Bronchial epithelial cell (primary cell): ENCODE measurements at regions not wholly inside any gene's neighbourhood (a gene's known extent, or its start where the extent isn't known, plus 50 kb on each side); places are given as distances from the start of the nearest gene placed in this dataset.

ENCODE experiments used
- DNase-seq: peaks from one replicate; pipeline ENCODE4 v3.0.0-alpha.2; 2010; ENCODE audit warnings: low read depth
- FAIRE-seq: peaks from 2 replicates; lab custom pipeline; 2011; peaks lifted over from hg19 to GRCh38; lab: Jason Lieb, UNC
- H3K27me3 ChIP-seq: 2 replicates; pipeline ENCODE4 v1.5.1; 2011; ENCODE audit warnings: low read length; ENCODE audit not compliant: control insufficient read depth, insufficient read depth
- H3K36me3 ChIP-seq: 2 replicates; pipeline ENCODE4 v1.5.1; 2011; ENCODE audit warnings: low read length; ENCODE audit not compliant: control insufficient read depth, insufficient read depth
- H3K4me3 ChIP-seq: 2 replicates; pipeline ENCODE4 v1.5.1; 2011; ENCODE audit warnings: mild to moderate bottlenecking, low read depth, low read length, control low read depth
- CTCF ChIP-seq: IDR thresholded peaks from 2 replicates; pipeline ENCODE4 v1.5.1; 2011; ENCODE audit warnings: mild to moderate bottlenecking, moderate library complexity, low read length, control low read depth, inconsistent platforms; ENCODE audit not compliant: insufficient read depth, severe bottlenecking

GRCh38 chr1:83697961-83698360 is 301.0 kb downstream of the TTLL7 start:
- DNase-seq = no peak
- no peak for TF ChIP-seq CTCF

GRCh38 chr1:83697220-83697619 is 301.7 kb downstream of the TTLL7 start:
- no peak for DNase-seq
- FAIRE-seq = no peak
- no peak for TF ChIP-seq CTCF
- no peak overlapping the region for H3K4me3 ChIP-seq
- H3K36me3 ChIP-seq = no peaks in the 10 kb centered on the region
- H3K27me3 ChIP-seq = peaks cover 2% of the 10 kb centered on the region

More at GRCh38 chr1:83697961-83698360, 301.0 kb downstream of the TTLL7 start:
- H3K4me3 ChIP-seq = no peak overlapping the region
- FAIRE-seq = no peak
- no peaks in the 10 kb centered on the region for H3K36me3 ChIP-seq
- H3K27me3 ChIP-seq = peaks cover 2% of the 10 kb centered on the region

- no peak for FAIRE-seq
- TF ChIP-seq CTCF = no peak
- no peak overlapping the region for H3K4me3 ChIP-seq
- peaks cover 2% of the 10 kb centered on the region for H3K27me3 ChIP-seq
- DNase-seq = no peak
- H3K36me3 ChIP-seq = no peaks in the 10 kb centered on the region
These were observed 304.5 kb downstream of the TTLL7 start for GRCh38 chr1:83694449-83694848.

DNA sequence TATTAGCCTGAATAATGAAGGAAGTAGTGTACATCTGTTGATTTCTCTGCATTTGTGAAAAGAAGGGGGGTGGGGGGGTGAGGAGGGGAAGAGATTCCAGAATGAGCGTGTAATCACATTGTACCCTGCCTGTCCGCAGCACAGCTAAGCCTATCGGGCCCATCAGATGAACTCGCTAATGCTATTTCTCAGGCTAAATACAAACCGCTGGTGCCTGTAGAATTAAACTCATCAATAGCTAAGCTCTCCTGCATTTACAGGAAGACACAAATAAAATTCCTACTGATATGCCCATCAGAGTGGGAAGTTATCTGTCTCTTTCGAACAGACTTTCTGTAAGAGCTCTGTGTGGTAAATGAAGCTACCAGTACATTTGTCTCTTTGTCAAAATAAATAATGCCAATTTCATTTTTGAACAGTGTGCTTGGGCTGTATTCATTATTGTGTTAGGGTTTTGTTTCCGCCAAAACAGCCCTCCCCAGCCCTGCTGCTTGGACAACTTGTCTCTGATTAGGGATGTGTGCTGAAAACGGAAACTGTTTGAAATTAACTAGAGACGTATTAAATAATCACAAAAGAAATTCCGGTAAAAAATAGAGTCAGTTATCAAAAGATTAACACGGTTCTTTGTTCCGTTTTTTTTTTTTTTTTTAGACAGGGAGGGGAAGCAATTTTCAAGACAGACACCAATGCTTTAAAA is 305.4 kb downstream of the TTLL7 start:
- H3K4me3 ChIP-seq = no peak overlapping the region
- no peak for DNase-seq

GRCh38 chr1:83692524-83693381 is 306.2 kb downstream of the TTLL7 start:
- no peaks in the 10 kb centered on the region for H3K27me3 ChIP-seq
- no peaks in the 10 kb centered on the region for H3K36me3 ChIP-seq
- DNase-seq (peak; percentile 43), FAIRE-seq (peak; percentile 94)
- H3K4me3 ChIP-seq = no peak overlapping the region
- TF ChIP-seq CTCF = no peak

More for the DNA sequence above, 305.4 kb downstream of the TTLL7 start:
- Histone ChIP-seq H3K36me3 (no peaks in the 10 kb centered on the region), H3K27me3 (no peaks in the 10 kb centered on the region)
- FAIRE-seq = no peak
- no peak for TF ChIP-seq CTCF
